ENCODE measurements at regions not wholly inside any gene's neighbourhood (a gene's known extent, or its start where the extent isn't known, plus 50 kb on each side); places are given as distances from the start of the nearest gene placed in this dataset.

- DNase-seq = no peak
Observed at GRCh38 chr2:129061769-129062121, 743.1 kb upstream of the HS6ST1 start.

- no peak for DNase-seq
Observed at GRCh38 chr2:129062146-129062912, 743.7 kb upstream of the HS6ST1 start.

- no peak for DNase-seq
Observed at GRCh38 chr2:129067070-129067469, 748.4 kb upstream of the HS6ST1 start.

- DNase-seq = no peak
Observed at GRCh38 chr2:129067953-129068352, 749.3 kb upstream of the HS6ST1 start.

GRCh38 chr2:129068543-129068942 is 749.9 kb upstream of the HS6ST1 start:
- DNase-seq = no peak

GRCh38 chr2:129069875-129070594 is 751.4 kb upstream of the HS6ST1 start:
- no peak for DNase-seq

- no peak for DNase-seq
Observed at GRCh38 chr2:129070663-129071062, 752.0 kb upstream of the HS6ST1 start.

GRCh38 chr2:129071531-129071930 is 752.9 kb upstream of the HS6ST1 start:
- DNase-seq = no peak

- no peak for DNase-seq
Observed at GRCh38 chr2:129074298-129074920, 755.7 kb upstream of the HS6ST1 start.

GRCh38 chr2:129078548-129078947 is 759.9 kb upstream of the HS6ST1 start:
- no peak for DNase-seq

- DNase-seq = no peak
Observed at GRCh38 chr2:129080715-129081476, 762.2 kb upstream of the HS6ST1 start.

GRCh38 chr2:129085386-129085785 is 766.7 kb upstream of the HS6ST1 start:
- DNase-seq = no peak

GRCh38 chr2:129087133-129087813 is 768.6 kb upstream of the HS6ST1 start:
- no peak for DNase-seq

GRCh38 chr2:129091620-129092019 is 773.0 kb upstream of the HS6ST1 start:
- no peak for DNase-seq

- no peak for DNase-seq
Observed at GRCh38 chr2:129092956-129093355, 774.3 kb upstream of the HS6ST1 start.

GRCh38 chr2:129101186-129101585 is 782.5 kb upstream of the HS6ST1 start:
- DNase-seq = no peak

GRCh38 chr2:129103936-129104878 is 785.5 kb upstream of the HS6ST1 start:
- no peak for DNase-seq

GRCh38 chr2:129112181-129112580 is 793.5 kb upstream of the HS6ST1 start:
- no peak for DNase-seq

GRCh38 chr2:129113776-129114175 is 795.1 kb upstream of the HS6ST1 start:
- no peak for DNase-seq

GRCh38 chr2:129117434-129117833 is 798.8 kb upstream of the HS6ST1 start:
- DNase-seq = no peak

- no peak for DNase-seq
Observed at GRCh38 chr2:129118296-129118695, 799.6 kb upstream of the HS6ST1 start.
